Neutrophil (primary cell): ENCODE measurements at regions not wholly inside any gene's neighbourhood (a gene's known extent, or its start where the extent isn't known, plus 50 kb on each side); places are given as distances from the start of the nearest gene placed in this dataset.
"Not testable (repeated sequence)": the region's sequence is repeated elsewhere in the genome, so short reads cannot be mapped to it uniquely, and the experiment has no call there.

ENCODE experiments used
- H3K27ac ChIP-seq: fragments of 200-600 bp; sonication (generic); 2 replicates; pipeline ENCODE4 v1.5.1; 2016; ENCODE audit warnings: mild to moderate bottlenecking, moderate library complexity
- H3K27me3 ChIP-seq: fragments of 200-600 bp; sonication (generic); 2 replicates; pipeline ENCODE4 v1.6.0; 2016; ENCODE audit warnings: mild to moderate bottlenecking
- H3K36me3 ChIP-seq: fragments of 200-600 bp; sonication (generic); 2 replicates; pipeline ENCODE4 v1.5.1; 2017
- H3K4me1 ChIP-seq, 2 experiments: fragments of 200-600 bp in 1 of 2; sonication (generic) in 1 of 2; 1 replicate in 1 of 2; 2 replicates in 1 of 2; pipeline versions ENCODE4 v1.5.1 to v1.6.1; 2013 to 2016; ENCODE audit warnings: low read depth in 1 of 2, low read length in 1 of 2, mild to moderate bottlenecking in 1 of 2, moderate library complexity in 1 of 2; ENCODE audit not compliant: control insufficient read depth in 1 of 2, insufficient read depth in 1 of 2
- H3K4me3 ChIP-seq, 2 experiments: fragments of 200-600 bp in 1 of 2; sonication (generic) in 1 of 2; 1 replicate in 1 of 2; 2 replicates in 1 of 2; pipeline ENCODE4 v1.5.1; 2013 to 2016; ENCODE audit warnings: low read depth in 1 of 2, low read length in 1 of 2, mild to moderate bottlenecking in 1 of 2, moderate library complexity in 1 of 2
- H3K9me3 ChIP-seq: fragments of 200-600 bp; sonication (generic); 2 replicates; pipeline ENCODE4 v1.5.1; 2016
- CTCF ChIP-seq: fragments of 200-600 bp; sonication (generic); IDR thresholded peaks from 2 replicates; pipeline ENCODE4 v1.5.1; 2016; ENCODE audit warnings: antibody characterized with exemption

GRCh38 chr1:241447031-241447644 is 72.4 kb downstream of the FH start:
- no peak for TF ChIP-seq CTCF
- no peak overlapping the region for H3K4me3 ChIP-seq
- no peak overlapping the region for H3K27ac ChIP-seq
- no peaks in the 10 kb centered on the region for H3K9me3 ChIP-seq
- no peaks in the 10 kb centered on the region for H3K27me3 ChIP-seq
- H3K4me1 ChIP-seq, result no peaks in the 10 kb centered on the region
- H3K36me3 ChIP-seq, result no peaks in the 10 kb centered on the region

- Histone ChIP-seq H3K4me1 (no peaks in the 10 kb centered on the region), H3K27me3 (no peaks in the 10 kb centered on the region), H3K27ac (no peak overlapping the region), H3K9me3 (no peaks in the 10 kb centered on the region), H3K36me3 (no peaks in the 10 kb centered on the region), H3K4me3 (no peak overlapping the region)
- TF ChIP-seq CTCF, result no peak
Observed at GRCh38 chr1:241444836-241445235, 74.7 kb downstream of the FH start.

GRCh38 chr1:241443561-241443960 is 76.0 kb downstream of the FH start:
- no peak for TF ChIP-seq CTCF
- no peaks in the 10 kb centered on the region for H3K4me1 ChIP-seq
- H3K9me3 ChIP-seq, result no peaks in the 10 kb centered on the region

GRCh38 chr1:241442686-241443085 is 76.9 kb downstream of the FH start:
- no peaks in the 10 kb centered on the region for H3K27me3 ChIP-seq
- H3K36me3 ChIP-seq, result no peaks in the 10 kb centered on the region
- no peak overlapping the region for H3K27ac ChIP-seq
- TF ChIP-seq CTCF, result no peak
- H3K4me3 ChIP-seq, result no peak overlapping the region
- H3K4me1 ChIP-seq, result no peaks in the 10 kb centered on the region
- H3K9me3 ChIP-seq, result no peaks in the 10 kb centered on the region

More at GRCh38 chr1:241443561-241443960, 76.0 kb downstream of the FH start:
- Histone ChIP-seq H3K36me3 (no peaks in the 10 kb centered on the region), H3K27ac (no peak overlapping the region), H3K27me3 (no peaks in the 10 kb centered on the region), H3K4me3 (no peak overlapping the region)

GRCh38 chr1:241440904-241441303 is 78.7 kb downstream of the FH start:
- no peak overlapping the region for H3K4me3 ChIP-seq
- H3K9me3 ChIP-seq, result no peaks in the 10 kb centered on the region
- TF ChIP-seq CTCF, result no peak
- H3K27ac ChIP-seq, result no peak overlapping the region
- no peaks in the 10 kb centered on the region for H3K4me1 ChIP-seq
- no peaks in the 10 kb centered on the region for H3K36me3 ChIP-seq
- no peaks in the 10 kb centered on the region for H3K27me3 ChIP-seq

- not testable (repeated sequence) for H3K27me3 ChIP-seq, H3K27ac ChIP-seq, H3K4me3 ChIP-seq, H3K4me1 ChIP-seq, H3K36me3 ChIP-seq, H3K9me3 ChIP-seq
Observed at GRCh38 chr1:241438686-241439085, 80.9 kb downstream of the FH start.
